ENCODE measurements at regions not wholly inside any gene's neighbourhood (a gene's known extent, or its start where the extent isn't known, plus 50 kb on each side); places are given as distances from the start of the nearest gene placed in this dataset.

- TF ChIP-seq, protein P1, sequence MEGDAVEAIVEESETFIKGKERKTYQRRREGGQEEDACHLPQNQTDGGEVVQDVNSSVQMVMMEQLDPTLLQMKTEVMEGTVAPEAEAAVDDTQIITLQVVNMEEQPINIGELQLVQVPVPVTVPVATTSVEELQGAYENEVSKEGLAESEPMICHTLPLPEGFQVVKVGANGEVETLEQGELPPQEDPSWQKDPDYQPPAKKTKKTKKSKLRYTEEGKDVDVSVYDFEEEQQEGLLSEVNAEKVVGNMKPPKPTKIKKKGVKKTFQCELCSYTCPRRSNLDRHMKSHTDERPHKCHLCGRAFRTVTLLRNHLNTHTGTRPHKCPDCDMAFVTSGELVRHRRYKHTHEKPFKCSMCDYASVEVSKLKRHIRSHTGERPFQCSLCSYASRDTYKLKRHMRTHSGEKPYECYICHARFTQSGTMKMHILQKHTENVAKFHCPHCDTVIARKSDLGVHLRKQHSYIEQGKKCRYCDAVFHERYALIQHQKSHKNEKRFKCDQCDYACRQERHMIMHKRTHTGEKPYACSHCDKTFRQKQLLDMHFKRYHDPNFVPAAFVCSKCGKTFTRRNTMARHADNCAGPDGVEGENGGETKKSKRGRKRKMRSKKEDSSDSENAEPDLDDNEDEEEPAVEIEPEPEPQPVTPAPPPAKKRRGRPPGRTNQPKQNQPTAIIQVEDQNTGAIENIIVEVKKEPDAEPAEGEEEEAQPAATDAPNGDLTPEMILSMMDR (conservative IDR thresholded peaks at IDR 0.05; ENCODE audit: low read depth in 2 of 2) = no peak
- TF ChIP-seq EZH2 (IDR thresholded peaks at IDR 0.05; ENCODE audit: low read depth, unreplicated experiment) = no peak
- no peak for TF ChIP-seq JUNB (IDR thresholded peaks at IDR 0.05; ENCODE audit: unreplicated experiment)
- no peak for TF ChIP-seq ZNF462 (CRISPR knock-in tag; IDR thresholded peaks at IDR 0.05)
- TF ChIP-seq POLR2AphosphoS5 (IDR thresholded peaks at IDR 0.05; ENCODE audit: low read depth) = no peak
These were observed 61.3 kb upstream of the PIAS1 start for GRCh38 chr15:67992834-67993233.
